Activated CD8-positive, alpha-beta T cell treated with anti-CD3 and anti-CD28 coated beads for 36 hours (primary cell): ENCODE measurements at regions not wholly inside any gene's neighbourhood (a gene's known extent, or its start where the extent isn't known, plus 50 kb on each side); places are given as distances from the start of the nearest gene placed in this dataset.

ENCODE experiments used
- ATAC-seq: fragments of 200-7000 bp; cut with Tn5 transposase; one replicate; pipeline ENCODE4 v1.10.0; 2021; ENCODE audit warnings: mild to moderate bottlenecking, moderate library complexity
- CTCF ChIA-PET: fragments of 350-600 bp; sonication (Branson Sonifier 250); formaldehyde crosslinking; loops from one replicate; lab custom pipeline; 2021; ENCODE audit warnings: antibody characterized with exemption; lab: Charles Lee
- POLR2A ChIA-PET: fragments of 350-600 bp; sonication (Branson Sonifier 250); formaldehyde crosslinking; loops from one replicate; lab custom pipeline; 2021; ENCODE audit warnings: antibody characterized with exemption; lab: Charles Lee
- DNase-seq: peaks from one replicate; pipeline ENCODE4 v3.0.0-alpha.2; 2020
- H3K27ac Mint-ChIP-seq: one replicate; pipeline ENCODE4 v1.8.0; 2021; ENCODE audit warnings: mild to moderate bottlenecking, mixed read lengths
- H3K27me3 Mint-ChIP-seq: one replicate; pipeline ENCODE4 v1.8.0; 2021; ENCODE audit warnings: mixed read lengths
- H3K36me3 Mint-ChIP-seq: one replicate; pipeline ENCODE4 v1.8.0; 2021; ENCODE audit warnings: low read depth, mixed read lengths
- H3K4me1 Mint-ChIP-seq: one replicate; pipeline ENCODE4 v1.8.0; 2021; ENCODE audit warnings: low read depth, mixed read lengths
- H3K4me3 Mint-ChIP-seq: one replicate; pipeline ENCODE4 v1.8.0; 2021; ENCODE audit warnings: mild to moderate bottlenecking, moderate library complexity, mixed read lengths
- H3K9me3 Mint-ChIP-seq: one replicate; pipeline ENCODE4 v1.8.0; 2021; ENCODE audit warnings: mixed read lengths
- CTCF ChIP-seq: fragments of 200-600 bp; IDR thresholded peaks from one replicate; pipeline ENCODE4 v1.8.0; 2022; ENCODE audit warnings: antibody characterized with exemption, mild to moderate bottlenecking
- intact Hi-C: fragments of 100-400 bp; cut with micrococcal nuclease; formaldehyde crosslinking; loops from one replicate; pipeline ENCODE4 v1.10.0; 2022

- Mint-ChIP-seq H3K27ac (no peak overlapping the region), H3K9me3 (peaks cover 1% of the 10 kb centered on the region), H3K4me3 (no peak overlapping the region), H3K36me3 (no peaks in the 10 kb centered on the region), H3K27me3 (peaks cover 5% of the 10 kb centered on the region), H3K4me1 (no peaks in the 10 kb centered on the region)
- ChIA-PET POLR2A (no interaction called here), CTCF (no interaction called here)
- DNase-seq (no peak), ATAC-seq (no peak)
- intact Hi-C loops = no loop called here
- no peak for TF ChIP-seq CTCF
These were observed 150.5 kb downstream of the ZNF330 start for GRCh38 chr4:141371206-141371605.

- Mint-ChIP-seq H3K4me1 (no peaks in the 10 kb centered on the region), H3K36me3 (no peaks in the 10 kb centered on the region), H3K27ac (no peak overlapping the region), H3K9me3 (peaks cover 1% of the 10 kb centered on the region), H3K4me3 (no peak overlapping the region), H3K27me3 (peaks cover 5% of the 10 kb centered on the region)
- no peak for ATAC-seq
- CTCF ChIA-PET = no interaction called here
- no peak for TF ChIP-seq CTCF
- no peak for DNase-seq
- POLR2A ChIA-PET = no interaction called here
- intact Hi-C loops = no loop called here
These were observed 155.2 kb downstream of the ZNF330 start for GRCh38 chr4:141375855-141376254.

- no peak for ATAC-seq
These were observed 156.1 kb downstream of the ZNF330 start for GRCh38 chr4:141376769-141377168.

GRCh38 chr4:141387299-141387698 lies 166.6 kb downstream of the ZNF330 start:
- H3K9me3 Mint-ChIP-seq = no peaks in the 10 kb centered on the region
- no peaks in the 10 kb centered on the region for H3K27me3 Mint-ChIP-seq
- TF ChIP-seq CTCF = no peak
- intact Hi-C loops = no loop called here
- H3K4me3 Mint-ChIP-seq = no peak overlapping the region
- H3K4me1 Mint-ChIP-seq = no peaks in the 10 kb centered on the region
- ChIA-PET CTCF (no interaction called here), POLR2A (no interaction called here)
- no peak for DNase-seq
- H3K27ac Mint-ChIP-seq = no peak overlapping the region
- no peaks in the 10 kb centered on the region for H3K36me3 Mint-ChIP-seq
- no peak for ATAC-seq

More at GRCh38 chr4:141376769-141377168, 156.1 kb downstream of the ZNF330 start:
- intact Hi-C loops = no loop called here
- Mint-ChIP-seq H3K9me3 (peaks cover 1% of the 10 kb centered on the region), H3K36me3 (no peaks in the 10 kb centered on the region), H3K27ac (no peak overlapping the region), H3K27me3 (peaks cover 5% of the 10 kb centered on the region), H3K4me3 (no peak overlapping the region), H3K4me1 (no peaks in the 10 kb centered on the region)
- no peak for TF ChIP-seq CTCF
- POLR2A ChIA-PET = no interaction called here
- CTCF ChIA-PET = no interaction called here
- DNase-seq = no peak

GRCh38 chr4:141388481-141388880 lies 167.8 kb downstream of the ZNF330 start:
- Mint-ChIP-seq H3K27me3 (no peaks in the 10 kb centered on the region), H3K9me3 (no peaks in the 10 kb centered on the region), H3K27ac (no peak overlapping the region), H3K4me3 (no peak overlapping the region), H3K36me3 (no peaks in the 10 kb centered on the region), H3K4me1 (no peaks in the 10 kb centered on the region)
- ATAC-seq (no peak), DNase-seq (no peak)
- ChIA-PET CTCF (no interaction called here), POLR2A (no interaction called here)
- intact Hi-C loops = no loop called here
- no peak for TF ChIP-seq CTCF
